ENCODE measurements at regions not wholly inside any gene's neighbourhood (a gene's known extent, or its start where the extent isn't known, plus 50 kb on each side); places are given as distances from the start of the nearest gene placed in this dataset.

DNA sequence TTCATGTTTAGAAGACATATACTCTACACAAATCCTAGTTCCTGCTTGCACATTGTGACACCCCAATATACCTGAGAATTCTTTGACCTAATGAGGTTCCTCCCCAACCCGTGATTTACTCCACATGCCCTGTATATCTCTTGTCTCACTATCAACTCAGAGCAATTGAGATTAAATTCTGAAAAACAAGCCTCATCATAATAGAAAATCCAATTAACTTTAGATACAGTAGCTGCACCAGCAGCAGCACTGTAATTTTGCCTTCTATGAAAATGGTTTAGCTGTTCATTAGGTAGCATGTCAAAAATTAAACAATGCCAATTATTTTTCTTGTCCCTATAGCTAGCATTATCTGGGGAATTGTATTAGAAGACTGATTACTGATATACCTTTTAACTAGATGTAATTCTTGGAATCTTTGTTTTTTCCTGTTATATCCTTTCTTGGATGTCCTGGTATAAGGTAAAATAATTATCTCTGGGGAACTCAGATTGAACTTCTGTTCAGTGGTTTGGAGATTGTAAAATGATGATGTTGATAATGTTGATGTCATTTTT is 218.9 kb upstream of the TANK start:
- ChIA-PET POLR2A (no interaction called here), CTCF (no interaction called here)
- Histone ChIP-seq H3K36me3 (ENCODE audit: insufficient read depth, low read length) (no peaks in the 10 kb centered on the region), H3K9me3 (ENCODE audit: low read length) (no peaks in the 10 kb centered on the region), H3K4me1 (ENCODE audit: insufficient read depth, low read length) (peaks cover 7% of the 10 kb centered on the region), H3K27me3 (ENCODE audit: insufficient read depth, low read length, poor library complexity, severe bottlenecking) (no peaks in the 10 kb centered on the region), H3K4me3 (ENCODE audit: low read length) (no peak overlapping the region), H3K27ac (ENCODE audit: low read depth, low read length) (no peak overlapping the region)
- H3K9me3 Mint-ChIP-seq = no peaks in the 10 kb centered on the region
- peaks cover 13 to 25% (median 20%) of the 10 kb centered on the region in 3 donors for H3K4me1 Mint-ChIP-seq
- H3K4me3 Mint-ChIP-seq = no peak overlapping the region
- DNase-seq = no peak
- peaks cover 8% of the 10 kb centered on the region in 2 donors for H3K27me3 Mint-ChIP-seq
- peak overlapping the region in 4 of 8 donors; percentile 2 to 66 (median 36) for H3K27ac Mint-ChIP-seq
- H3K36me3 Mint-ChIP-seq = no peaks in the 10 kb centered on the region

- no peaks in the 10 kb centered on the region for H3K27me3 ChIP-seq (ENCODE audit: insufficient read depth, low read length, poor library complexity, severe bottlenecking)
- DNase-seq = no peak
- no peaks in the 10 kb centered on the region for H3K36me3 Mint-ChIP-seq
- ChIA-PET CTCF (interaction anchor here (1.5 kb wide), 1 partner anchor 51 kb away, joined by 4 read pairs; no protein-coding TSS in a partner anchor), POLR2A (no interaction called here)
- H3K9me3 ChIP-seq (ENCODE audit: low read length) = no peaks in the 10 kb centered on the region
- H3K27ac Mint-ChIP-seq = no peak overlapping the region
- H3K4me1 Mint-ChIP-seq = peaks cover 13 to 25% (median 20%) of the 10 kb centered on the region in 3 donors
- no peak overlapping the region for H3K4me3 Mint-ChIP-seq
- H3K4me1 ChIP-seq (ENCODE audit: insufficient read depth, low read length) = peaks cover 7% of the 10 kb centered on the region
- H3K27me3 Mint-ChIP-seq = peaks cover 10 to 11% of the 10 kb centered on the region in 2 donors
- no peaks in the 10 kb centered on the region for H3K9me3 Mint-ChIP-seq
- H3K4me3 ChIP-seq (ENCODE audit: low read length) = no peak overlapping the region
- no peaks in the 10 kb centered on the region for H3K36me3 ChIP-seq (ENCODE audit: insufficient read depth, low read length)
- no peak overlapping the region for H3K27ac ChIP-seq (ENCODE audit: low read depth, low read length)
These were observed 217.6 kb upstream of the TANK start for GRCh38 chr2:160942476-160943142.

DNA sequence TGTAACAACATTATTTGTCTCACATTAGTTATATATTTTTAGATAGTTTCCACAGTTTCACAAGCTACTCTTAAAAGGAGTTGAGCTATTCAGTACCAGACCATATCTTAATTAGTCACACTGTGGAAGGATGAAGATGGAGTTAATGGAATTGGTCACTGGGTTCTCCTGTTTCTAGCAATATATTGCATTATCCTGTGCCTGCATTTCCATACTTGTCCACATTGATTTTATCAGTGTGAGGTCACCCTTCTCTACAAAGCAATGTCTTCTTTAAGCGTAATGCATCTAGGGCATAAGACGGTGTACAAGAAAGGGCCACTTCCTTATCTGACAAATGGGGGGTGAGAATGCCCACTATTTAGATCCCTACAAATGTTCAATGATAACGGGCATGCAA is 216.8 kb upstream of the TANK start:
- Histone ChIP-seq H3K36me3 (ENCODE audit: insufficient read depth, low read length) (no peaks in the 10 kb centered on the region), H3K9me3 (ENCODE audit: low read length) (no peaks in the 10 kb centered on the region), H3K27ac (ENCODE audit: low read depth, low read length) (no peak overlapping the region), H3K27me3 (ENCODE audit: insufficient read depth, low read length, poor library complexity, severe bottlenecking) (no peaks in the 10 kb centered on the region), H3K4me3 (ENCODE audit: low read length) (no peak overlapping the region), H3K4me1 (ENCODE audit: insufficient read depth, low read length) (peaks cover 7% of the 10 kb centered on the region)
- Mint-ChIP-seq H3K4me1 (peaks cover 13 to 25% (median 20%) of the 10 kb centered on the region in 3 donors), H3K36me3 (no peaks in the 10 kb centered on the region), H3K4me3 (no peak overlapping the region), H3K27me3 (peaks cover 9 to 17% of the 10 kb centered on the region in 2 donors), H3K27ac (no peak overlapping the region), H3K9me3 (no peaks in the 10 kb centered on the region)
- CTCF ChIA-PET = interaction anchor here (1.5 kb wide), 1 partner anchor 50 kb away, joined by 4 read pairs; no protein-coding TSS in a partner anchor
- POLR2A ChIA-PET = no interaction called here
- DNase-seq = no peak

DNA sequence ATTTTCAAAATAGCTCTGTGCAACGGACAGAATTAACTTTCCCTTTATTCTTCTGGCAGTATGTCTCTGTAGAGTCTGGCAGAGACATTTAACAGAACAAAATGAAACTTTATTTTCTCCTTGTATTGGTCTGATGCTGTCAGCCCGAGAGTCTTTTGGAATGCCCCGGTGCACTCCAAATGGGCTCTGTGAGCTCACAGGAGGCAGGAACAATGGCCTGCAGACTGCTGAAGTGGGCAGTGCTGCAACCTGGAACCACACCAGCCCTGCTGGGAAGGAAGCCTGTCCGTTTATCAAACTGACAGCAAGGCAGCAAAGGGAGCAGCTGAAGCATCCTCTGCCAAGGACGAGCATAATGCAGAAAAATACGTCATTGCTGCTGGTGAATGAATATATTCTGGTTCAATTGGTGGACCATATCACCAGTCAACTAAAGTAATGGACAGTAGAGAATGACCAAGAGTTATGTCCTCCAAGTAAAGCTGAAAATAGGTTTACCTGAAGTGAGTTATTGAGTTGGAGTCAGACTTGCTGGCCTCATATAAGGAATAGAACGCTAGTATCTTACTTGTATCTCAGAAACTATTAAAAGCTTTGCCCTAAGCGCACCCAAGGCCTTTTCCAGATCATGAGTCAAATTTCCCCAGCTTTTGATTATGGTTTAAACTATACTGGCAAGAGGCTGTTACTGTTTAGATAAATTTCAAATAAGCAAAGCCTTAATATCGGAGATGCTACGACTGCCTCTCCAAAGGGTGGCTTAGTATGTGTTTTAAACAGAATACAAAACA is 207.6 kb upstream of the TANK start:
- Histone ChIP-seq H3K4me1 (ENCODE audit: insufficient read depth, low read length) (no peaks in the 10 kb centered on the region), H3K27ac (ENCODE audit: low read depth, low read length) (no peak overlapping the region), H3K27me3 (ENCODE audit: insufficient read depth, low read length, poor library complexity, severe bottlenecking) (no peaks in the 10 kb centered on the region), H3K9me3 (ENCODE audit: low read length) (no peaks in the 10 kb centered on the region), H3K36me3 (ENCODE audit: insufficient read depth, low read length) (no peaks in the 10 kb centered on the region), H3K4me3 (ENCODE audit: low read length) (no peak overlapping the region)
- no peak for DNase-seq
- Mint-ChIP-seq H3K4me1 (no peaks in the 10 kb centered on the region), H3K27me3 (peaks cover 3 to 13% of the 10 kb centered on the region in 2 donors), H3K9me3 (peaks cover 0 to 1% (median 0%) of the 10 kb centered on the region in 5 donors), H3K27ac (no peak overlapping the region), H3K4me3 (no peak overlapping the region), H3K36me3 (no peaks in the 10 kb centered on the region)
- ChIA-PET POLR2A (no interaction called here), CTCF (interaction anchor here (0.9 kb wide), 1 partner anchor 11 kb away, joined by 3 read pairs; no protein-coding TSS in a partner anchor)

- H3K27ac ChIP-seq (ENCODE audit: low read depth, low read length) = no peak overlapping the region
- ChIA-PET POLR2A (no interaction called here), CTCF (no interaction called here)
- H3K9me3 ChIP-seq (ENCODE audit: low read length) = no peaks in the 10 kb centered on the region
- no peak overlapping the region for H3K27ac Mint-ChIP-seq
- H3K9me3 Mint-ChIP-seq = peaks cover 0 to 1% (median 0%) of the 10 kb centered on the region in 5 donors
- H3K4me3 Mint-ChIP-seq = no peak overlapping the region
- H3K27me3 ChIP-seq (ENCODE audit: insufficient read depth, low read length, poor library complexity, severe bottlenecking) = no peaks in the 10 kb centered on the region
- H3K4me3 ChIP-seq (ENCODE audit: low read length) = no peak overlapping the region
- H3K4me1 ChIP-seq (ENCODE audit: insufficient read depth, low read length) = no peaks in the 10 kb centered on the region
- DNase-seq = no peak
- no peaks in the 10 kb centered on the region for H3K4me1 Mint-ChIP-seq
- peaks cover 0 to 5% of the 10 kb centered on the region in 2 donors for H3K27me3 Mint-ChIP-seq
- H3K36me3 ChIP-seq (ENCODE audit: insufficient read depth, low read length) = no peaks in the 10 kb centered on the region
- H3K36me3 Mint-ChIP-seq = no peaks in the 10 kb centered on the region
These were observed 204.7 kb upstream of the TANK start for GRCh38 chr2:160955578-160955977.

GRCh38 chr2:160956243-160956802 is 203.9 kb upstream of the TANK start:
- peaks cover 0 to 5% of the 10 kb centered on the region in 2 donors for H3K27me3 Mint-ChIP-seq
- no peak overlapping the region for H3K4me3 Mint-ChIP-seq
- no peaks in the 10 kb centered on the region for H3K36me3 ChIP-seq (ENCODE audit: insufficient read depth, low read length)
- H3K4me3 ChIP-seq (ENCODE audit: low read length) = no peak overlapping the region
- no peak overlapping the region for H3K27ac Mint-ChIP-seq
- no peak for DNase-seq
- H3K4me1 ChIP-seq (ENCODE audit: insufficient read depth, low read length) = no peaks in the 10 kb centered on the region
- H3K27me3 ChIP-seq (ENCODE audit: insufficient read depth, low read length, poor library complexity, severe bottlenecking) = no peaks in the 10 kb centered on the region
- CTCF ChIA-PET = no interaction called here
- H3K9me3 Mint-ChIP-seq = peaks cover 0 to 1% (median 0%) of the 10 kb centered on the region in 5 donors
- no peak overlapping the region for H3K27ac ChIP-seq (ENCODE audit: low read depth, low read length)
- no peaks in the 10 kb centered on the region for H3K36me3 Mint-ChIP-seq
- H3K9me3 ChIP-seq (ENCODE audit: low read length) = no peaks in the 10 kb centered on the region
- POLR2A ChIA-PET = no interaction called here
- H3K4me1 Mint-ChIP-seq = no peaks in the 10 kb centered on the region

GRCh38 chr2:160963957-160964356 is 196.3 kb upstream of the TANK start:
- no peaks in the 10 kb centered on the region for H3K4me1 ChIP-seq (ENCODE audit: insufficient read depth, low read length)
- ChIA-PET POLR2A (no interaction called here), CTCF (interaction anchor here (1.1 kb wide), 1 partner anchor 12 kb away, joined by 3 read pairs; no protein-coding TSS in a partner anchor)
- no peak overlapping the region for H3K27ac Mint-ChIP-seq
- H3K4me3 ChIP-seq (ENCODE audit: low read length) = no peak overlapping the region
- no peaks in the 10 kb centered on the region for H3K9me3 ChIP-seq (ENCODE audit: low read length)
- no peaks in the 10 kb centered on the region for H3K27me3 ChIP-seq (ENCODE audit: insufficient read depth, low read length, poor library complexity, severe bottlenecking)
- H3K27me3 Mint-ChIP-seq = peaks cover 1 to 5% of the 10 kb centered on the region in 2 donors
- H3K9me3 Mint-ChIP-seq = no peaks in the 10 kb centered on the region
- no peaks in the 10 kb centered on the region for H3K36me3 Mint-ChIP-seq
- no peaks in the 10 kb centered on the region for H3K36me3 ChIP-seq (ENCODE audit: insufficient read depth, low read length)
- DNase-seq = no peak
- H3K4me1 Mint-ChIP-seq = no peaks in the 10 kb centered on the region
- H3K27ac ChIP-seq (ENCODE audit: low read depth, low read length) = no peak overlapping the region
- H3K4me3 Mint-ChIP-seq = no peak overlapping the region

DNA sequence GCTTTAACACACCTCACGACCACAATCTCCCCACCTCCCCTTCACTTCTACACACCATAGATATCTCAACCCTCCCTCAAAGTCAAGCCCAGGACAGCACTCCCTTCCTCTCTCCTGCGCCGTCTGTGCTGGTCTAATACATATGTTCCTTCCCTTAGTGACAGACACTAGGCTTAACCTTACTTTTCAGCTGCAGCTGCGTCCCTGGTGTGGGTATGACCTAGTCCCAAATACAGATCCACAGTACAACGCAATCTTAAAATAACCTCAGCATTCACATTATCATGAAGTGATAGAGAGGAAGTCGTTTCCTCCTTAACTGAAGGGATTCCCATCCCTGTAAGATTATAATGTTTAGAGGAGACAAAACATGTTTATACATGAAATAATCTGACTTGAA is 192.7 kb upstream of the TANK start:
- Histone ChIP-seq H3K27ac (ENCODE audit: low read depth, low read length) (no peak overlapping the region), H3K27me3 (ENCODE audit: insufficient read depth, low read length, poor library complexity, severe bottlenecking) (no peaks in the 10 kb centered on the region), H3K4me3 (ENCODE audit: low read length) (no peak overlapping the region), H3K9me3 (ENCODE audit: low read length) (no peaks in the 10 kb centered on the region), H3K36me3 (ENCODE audit: insufficient read depth, low read length) (no peaks in the 10 kb centered on the region), H3K4me1 (ENCODE audit: insufficient read depth, low read length) (no peaks in the 10 kb centered on the region)
- no peaks in the 10 kb centered on the region for H3K36me3 Mint-ChIP-seq
- DNase-seq = no peak
- H3K27ac Mint-ChIP-seq = peak overlapping the region in 1 of 8 donors; percentile 2
- H3K9me3 Mint-ChIP-seq = no peaks in the 10 kb centered on the region
- H3K4me1 Mint-ChIP-seq = peaks cover 0 to 3% (median 0%) of the 10 kb centered on the region in 3 donors
- POLR2A ChIA-PET = interaction anchor here (0.7 kb wide), 1 partner anchor 477 kb away, joined by 4 read pairs; no protein-coding TSS in a partner anchor
- no peak overlapping the region for H3K4me3 Mint-ChIP-seq
- CTCF ChIA-PET = interaction anchor here (0.6 kb wide), 1 partner anchor 642 kb away, joined by 3 read pairs; no protein-coding TSS in a partner anchor
- H3K27me3 Mint-ChIP-seq = peaks cover 0 to 5% of the 10 kb centered on the region in 2 donors

Data from CD8-positive, alpha-beta memory T cell (primary cell).